HL-60 (cell line): ENCODE measurements at regions not wholly inside any gene's neighbourhood (a gene's known extent, or its start where the extent isn't known, plus 50 kb on each side); places are given as distances from the start of the nearest gene placed in this dataset.
A peak's percentile ranks its signal among the peaks of the same experiment; 100 is the strongest.

ENCODE experiments used
- DNase-seq, 2 experiments: peaks; one replicate each; pipeline ENCODE4 v3.0.0-alpha.2; 2010 to 2020; ENCODE audit warnings: low read depth in 1 of 2, low spot score in 1 of 2
- H3K27ac ChIP-seq: fragments of 250-450 bp; sonication (Bioruptor Pico); replicated peaks from 2 replicates; pipeline ENCODE4 v1.5.1; 2020; ENCODE audit warnings: mild to moderate bottlenecking, moderate library complexity
- H3K27me3 ChIP-seq: fragments of 250-450 bp; sonication (Bioruptor Pico); 2 replicates; pipeline ENCODE4 v1.5.1; 2021; ENCODE audit warnings: mild to moderate bottlenecking, moderate library complexity; ENCODE audit not compliant: insufficient read depth, poor library complexity, severe bottlenecking
- H3K4me3 ChIP-seq: replicated peaks from 2 replicates; pipeline ENCODE4 v1.5.1; 2011; ENCODE audit warnings: mild to moderate bottlenecking, control low read depth, low read length; ENCODE audit not compliant: insufficient read depth
- GABPA ChIP-seq: IDR thresholded peaks from 2 replicates; pipeline ENCODE4 v1.6.1; 2012; ENCODE audit warnings: low read depth
- POLR2AphosphoS5 ChIP-seq: IDR thresholded peaks from 2 replicates; pipeline ENCODE4 v1.6.1; 2012; ENCODE audit warnings: low read depth
- SPI1 ChIP-seq: IDR thresholded peaks from 2 replicates; pipeline ENCODE4 v1.6.1; 2012; ENCODE audit warnings: low read depth, mild to moderate bottlenecking, borderline replicate concordance
- TF ChIP-seq, protein P1 (sequence below): IDR thresholded peaks from one replicate; pipeline ENCODE4 v1.5.1; 2011; ENCODE audit warnings: low read length, control low read depth, inconsistent platforms; ENCODE audit not compliant: insufficient read depth
- TF ChIP-seq, protein P2 (sequence below): IDR thresholded peaks from 2 replicates; pipeline ENCODE4 v1.6.1; 2012; ENCODE audit warnings: low read depth; ENCODE audit not compliant: insufficient replicate concordance

DNA sequence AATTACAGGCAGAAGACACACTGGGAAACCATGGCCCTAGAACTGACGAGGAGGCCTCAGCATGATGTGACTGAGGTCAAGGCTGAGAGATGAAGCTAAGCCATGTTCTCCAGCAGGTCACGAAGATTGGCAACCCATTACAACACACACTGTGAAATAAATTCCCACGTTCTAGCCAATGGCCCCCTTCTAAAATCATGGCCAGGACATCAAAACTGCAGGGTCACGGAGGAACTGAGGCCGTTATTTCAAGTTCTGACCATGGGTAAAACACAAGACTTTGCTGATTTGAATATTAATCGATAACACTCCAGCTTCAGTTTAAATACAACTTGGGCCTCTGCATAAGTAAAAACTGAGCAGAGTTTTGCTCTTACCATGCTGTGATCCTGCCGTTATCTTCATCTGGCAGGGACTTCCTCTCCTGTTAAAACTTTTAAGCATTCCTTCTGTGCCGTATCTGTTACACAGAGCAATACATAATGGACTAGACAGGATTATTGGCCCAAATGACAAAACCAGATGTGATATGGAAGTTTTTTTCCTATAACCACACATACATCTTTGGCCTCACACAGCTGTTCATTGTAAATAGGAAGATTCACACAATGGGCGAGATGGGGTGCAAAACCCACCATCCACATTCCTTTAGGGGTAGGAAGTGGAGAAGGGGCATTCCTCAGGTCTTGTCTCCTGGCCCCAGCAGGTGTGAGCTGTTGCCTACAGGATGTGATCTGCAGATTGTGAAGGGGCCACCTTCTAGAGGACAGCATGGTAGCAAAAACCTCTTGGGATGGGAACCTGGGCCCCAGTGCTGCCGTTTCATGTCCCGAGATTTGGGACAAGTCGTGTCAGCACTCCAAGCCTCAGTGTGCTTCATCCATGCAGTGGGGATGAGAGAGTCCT is 207.4 kb downstream of the OPA1 start:
- Histone ChIP-seq H3K27me3 (no peaks in the 10 kb centered on the region), H3K4me3 (no peak overlapping the region), H3K27ac (no peak overlapping the region)
- TF ChIP-seq, protein P1, sequence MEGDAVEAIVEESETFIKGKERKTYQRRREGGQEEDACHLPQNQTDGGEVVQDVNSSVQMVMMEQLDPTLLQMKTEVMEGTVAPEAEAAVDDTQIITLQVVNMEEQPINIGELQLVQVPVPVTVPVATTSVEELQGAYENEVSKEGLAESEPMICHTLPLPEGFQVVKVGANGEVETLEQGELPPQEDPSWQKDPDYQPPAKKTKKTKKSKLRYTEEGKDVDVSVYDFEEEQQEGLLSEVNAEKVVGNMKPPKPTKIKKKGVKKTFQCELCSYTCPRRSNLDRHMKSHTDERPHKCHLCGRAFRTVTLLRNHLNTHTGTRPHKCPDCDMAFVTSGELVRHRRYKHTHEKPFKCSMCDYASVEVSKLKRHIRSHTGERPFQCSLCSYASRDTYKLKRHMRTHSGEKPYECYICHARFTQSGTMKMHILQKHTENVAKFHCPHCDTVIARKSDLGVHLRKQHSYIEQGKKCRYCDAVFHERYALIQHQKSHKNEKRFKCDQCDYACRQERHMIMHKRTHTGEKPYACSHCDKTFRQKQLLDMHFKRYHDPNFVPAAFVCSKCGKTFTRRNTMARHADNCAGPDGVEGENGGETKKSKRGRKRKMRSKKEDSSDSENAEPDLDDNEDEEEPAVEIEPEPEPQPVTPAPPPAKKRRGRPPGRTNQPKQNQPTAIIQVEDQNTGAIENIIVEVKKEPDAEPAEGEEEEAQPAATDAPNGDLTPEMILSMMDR = no peak
- TF ChIP-seq, protein P2, sequence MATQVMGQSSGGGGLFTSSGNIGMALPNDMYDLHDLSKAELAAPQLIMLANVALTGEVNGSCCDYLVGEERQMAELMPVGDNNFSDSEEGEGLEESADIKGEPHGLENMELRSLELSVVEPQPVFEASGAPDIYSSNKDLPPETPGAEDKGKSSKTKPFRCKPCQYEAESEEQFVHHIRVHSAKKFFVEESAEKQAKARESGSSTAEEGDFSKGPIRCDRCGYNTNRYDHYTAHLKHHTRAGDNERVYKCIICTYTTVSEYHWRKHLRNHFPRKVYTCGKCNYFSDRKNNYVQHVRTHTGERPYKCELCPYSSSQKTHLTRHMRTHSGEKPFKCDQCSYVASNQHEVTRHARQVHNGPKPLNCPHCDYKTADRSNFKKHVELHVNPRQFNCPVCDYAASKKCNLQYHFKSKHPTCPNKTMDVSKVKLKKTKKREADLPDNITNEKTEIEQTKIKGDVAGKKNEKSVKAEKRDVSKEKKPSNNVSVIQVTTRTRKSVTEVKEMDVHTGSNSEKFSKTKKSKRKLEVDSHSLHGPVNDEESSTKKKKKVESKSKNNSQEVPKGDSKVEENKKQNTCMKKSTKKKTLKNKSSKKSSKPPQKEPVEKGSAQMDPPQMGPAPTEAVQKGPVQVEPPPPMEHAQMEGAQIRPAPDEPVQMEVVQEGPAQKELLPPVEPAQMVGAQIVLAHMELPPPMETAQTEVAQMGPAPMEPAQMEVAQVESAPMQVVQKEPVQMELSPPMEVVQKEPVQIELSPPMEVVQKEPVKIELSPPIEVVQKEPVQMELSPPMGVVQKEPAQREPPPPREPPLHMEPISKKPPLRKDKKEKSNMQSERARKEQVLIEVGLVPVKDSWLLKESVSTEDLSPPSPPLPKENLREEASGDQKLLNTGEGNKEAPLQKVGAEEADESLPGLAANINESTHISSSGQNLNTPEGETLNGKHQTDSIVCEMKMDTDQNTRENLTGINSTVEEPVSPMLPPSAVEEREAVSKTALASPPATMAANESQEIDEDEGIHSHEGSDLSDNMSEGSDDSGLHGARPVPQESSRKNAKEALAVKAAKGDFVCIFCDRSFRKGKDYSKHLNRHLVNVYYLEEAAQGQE = no peak
- TF ChIP-seq SPI1 = no peak
- TF ChIP-seq GABPA = no peak
- no peak for TF ChIP-seq POLR2AphosphoS5
- DNase-seq = no peak

GRCh38 chr3:193801097-193801496 is 208.1 kb downstream of the OPA1 start:
- Histone ChIP-seq H3K27ac (no peak overlapping the region), H3K27me3 (no peaks in the 10 kb centered on the region), H3K4me3 (no peak overlapping the region)
- DNase-seq = no peak
- TF ChIP-seq POLR2AphosphoS5 (no peak), SPI1 (no peak), GABPA (no peak)
- TF ChIP-seq, protein P1 = no peak
- TF ChIP-seq, protein P2 = no peak

DNA sequence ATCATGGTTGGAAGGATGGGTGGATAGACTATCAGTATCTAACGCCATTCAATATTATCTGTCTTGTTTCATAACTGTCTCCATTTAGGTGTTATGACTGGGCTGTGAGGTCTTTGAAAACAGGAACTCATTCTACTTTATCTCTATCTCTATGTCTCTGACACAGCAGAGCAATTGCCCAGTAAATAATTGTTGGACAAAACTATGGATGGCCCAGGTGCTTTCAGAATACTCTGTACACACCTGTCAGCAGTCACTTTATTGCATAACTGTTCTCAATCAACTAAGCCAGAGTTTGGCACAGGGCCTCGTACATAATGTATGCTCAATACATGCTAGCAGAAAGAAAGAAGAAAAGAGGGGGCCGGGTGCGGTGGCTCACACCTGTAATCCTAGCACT is 210.3 kb downstream of the OPA1 start:
- no peak for DNase-seq
- TF ChIP-seq GABPA (no peak), SPI1 (peak; percentile 64)
- Histone ChIP-seq H3K27ac (no peak overlapping the region), H3K27me3 (no peaks in the 10 kb centered on the region), H3K4me3 (no peak overlapping the region)

DNA sequence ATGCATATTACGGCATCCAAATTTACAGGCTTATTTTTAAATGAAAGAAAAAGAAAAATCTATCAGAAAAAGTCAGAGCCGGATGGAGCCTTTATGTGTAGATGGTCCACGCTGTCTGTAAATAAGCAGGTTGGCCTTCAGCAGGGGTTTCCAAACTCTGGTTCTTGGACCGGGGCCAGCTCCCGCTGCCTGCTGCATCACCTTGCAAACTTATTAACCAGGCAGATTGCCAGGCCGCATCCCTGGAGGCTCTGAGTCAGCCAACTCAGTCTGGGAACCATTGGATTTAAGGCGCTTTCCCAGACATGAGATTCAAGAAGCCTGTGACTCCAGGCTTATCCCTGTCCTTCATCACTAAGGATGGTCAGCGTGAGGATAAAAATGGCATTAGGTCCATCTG is 212.4 kb downstream of the OPA1 start:
- Histone ChIP-seq H3K27me3 (no peaks in the 10 kb centered on the region), H3K27ac (no peak overlapping the region), H3K4me3 (no peak overlapping the region)
- TF ChIP-seq GABPA (no peak), POLR2AphosphoS5 (no peak), SPI1 (no peak)
- TF ChIP-seq, protein P1 = no peak
- TF ChIP-seq, protein P2 = no peak
- no peak for DNase-seq
